ENCODE measurements at regions not wholly inside any gene's neighbourhood (a gene's known extent, or its start where the extent isn't known, plus 50 kb on each side); places are given as distances from the start of the nearest gene placed in this dataset.

DNA sequence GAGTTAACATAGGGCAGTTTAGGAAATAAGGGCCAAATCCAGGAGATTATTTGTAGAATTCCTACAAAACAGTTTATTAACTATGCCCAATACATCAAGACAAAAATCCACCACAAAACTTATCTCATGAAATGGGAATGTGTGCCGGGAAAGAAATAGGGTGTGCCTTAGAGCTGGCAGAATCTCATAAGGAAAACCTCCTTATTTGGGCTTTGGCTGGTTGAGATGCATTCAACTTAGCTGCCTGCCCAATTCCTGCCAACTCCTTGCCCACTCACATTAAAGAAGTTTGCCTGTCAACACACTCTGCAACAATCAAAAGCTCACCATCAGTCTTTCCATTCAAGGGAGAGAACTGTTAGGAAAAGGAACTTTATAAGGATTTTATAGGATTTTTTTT is 500.6 kb downstream of the SATB2 start:
- TF ChIP-seq, protein P1, sequence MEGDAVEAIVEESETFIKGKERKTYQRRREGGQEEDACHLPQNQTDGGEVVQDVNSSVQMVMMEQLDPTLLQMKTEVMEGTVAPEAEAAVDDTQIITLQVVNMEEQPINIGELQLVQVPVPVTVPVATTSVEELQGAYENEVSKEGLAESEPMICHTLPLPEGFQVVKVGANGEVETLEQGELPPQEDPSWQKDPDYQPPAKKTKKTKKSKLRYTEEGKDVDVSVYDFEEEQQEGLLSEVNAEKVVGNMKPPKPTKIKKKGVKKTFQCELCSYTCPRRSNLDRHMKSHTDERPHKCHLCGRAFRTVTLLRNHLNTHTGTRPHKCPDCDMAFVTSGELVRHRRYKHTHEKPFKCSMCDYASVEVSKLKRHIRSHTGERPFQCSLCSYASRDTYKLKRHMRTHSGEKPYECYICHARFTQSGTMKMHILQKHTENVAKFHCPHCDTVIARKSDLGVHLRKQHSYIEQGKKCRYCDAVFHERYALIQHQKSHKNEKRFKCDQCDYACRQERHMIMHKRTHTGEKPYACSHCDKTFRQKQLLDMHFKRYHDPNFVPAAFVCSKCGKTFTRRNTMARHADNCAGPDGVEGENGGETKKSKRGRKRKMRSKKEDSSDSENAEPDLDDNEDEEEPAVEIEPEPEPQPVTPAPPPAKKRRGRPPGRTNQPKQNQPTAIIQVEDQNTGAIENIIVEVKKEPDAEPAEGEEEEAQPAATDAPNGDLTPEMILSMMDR (IDR thresholded peaks at IDR 0.05; ENCODE audit: low read depth, low read length, missing input control) = no peak
- TF ChIP-seq, protein P2, sequence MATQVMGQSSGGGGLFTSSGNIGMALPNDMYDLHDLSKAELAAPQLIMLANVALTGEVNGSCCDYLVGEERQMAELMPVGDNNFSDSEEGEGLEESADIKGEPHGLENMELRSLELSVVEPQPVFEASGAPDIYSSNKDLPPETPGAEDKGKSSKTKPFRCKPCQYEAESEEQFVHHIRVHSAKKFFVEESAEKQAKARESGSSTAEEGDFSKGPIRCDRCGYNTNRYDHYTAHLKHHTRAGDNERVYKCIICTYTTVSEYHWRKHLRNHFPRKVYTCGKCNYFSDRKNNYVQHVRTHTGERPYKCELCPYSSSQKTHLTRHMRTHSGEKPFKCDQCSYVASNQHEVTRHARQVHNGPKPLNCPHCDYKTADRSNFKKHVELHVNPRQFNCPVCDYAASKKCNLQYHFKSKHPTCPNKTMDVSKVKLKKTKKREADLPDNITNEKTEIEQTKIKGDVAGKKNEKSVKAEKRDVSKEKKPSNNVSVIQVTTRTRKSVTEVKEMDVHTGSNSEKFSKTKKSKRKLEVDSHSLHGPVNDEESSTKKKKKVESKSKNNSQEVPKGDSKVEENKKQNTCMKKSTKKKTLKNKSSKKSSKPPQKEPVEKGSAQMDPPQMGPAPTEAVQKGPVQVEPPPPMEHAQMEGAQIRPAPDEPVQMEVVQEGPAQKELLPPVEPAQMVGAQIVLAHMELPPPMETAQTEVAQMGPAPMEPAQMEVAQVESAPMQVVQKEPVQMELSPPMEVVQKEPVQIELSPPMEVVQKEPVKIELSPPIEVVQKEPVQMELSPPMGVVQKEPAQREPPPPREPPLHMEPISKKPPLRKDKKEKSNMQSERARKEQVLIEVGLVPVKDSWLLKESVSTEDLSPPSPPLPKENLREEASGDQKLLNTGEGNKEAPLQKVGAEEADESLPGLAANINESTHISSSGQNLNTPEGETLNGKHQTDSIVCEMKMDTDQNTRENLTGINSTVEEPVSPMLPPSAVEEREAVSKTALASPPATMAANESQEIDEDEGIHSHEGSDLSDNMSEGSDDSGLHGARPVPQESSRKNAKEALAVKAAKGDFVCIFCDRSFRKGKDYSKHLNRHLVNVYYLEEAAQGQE (IDR thresholded peaks at IDR 0.05) = no peak
- TF ChIP-seq TAF1 (conservative IDR thresholded peaks at IDR 0.05) (no peak), SP1 (IDR thresholded peaks at IDR 0.05) (no peak), RAD21 (IDR thresholded peaks at IDR 0.05) (no peak), RXRA (IDR thresholded peaks at IDR 0.05) (no peak)
- TF ChIP-seq, protein P3, sequence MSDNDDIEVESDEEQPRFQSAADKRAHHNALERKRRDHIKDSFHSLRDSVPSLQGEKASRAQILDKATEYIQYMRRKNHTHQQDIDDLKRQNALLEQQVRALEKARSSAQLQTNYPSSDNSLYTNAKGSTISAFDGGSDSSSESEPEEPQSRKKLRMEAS (IDR thresholded peaks at IDR 0.05) = no peak
- TF ChIP-seq, protein P4, sequence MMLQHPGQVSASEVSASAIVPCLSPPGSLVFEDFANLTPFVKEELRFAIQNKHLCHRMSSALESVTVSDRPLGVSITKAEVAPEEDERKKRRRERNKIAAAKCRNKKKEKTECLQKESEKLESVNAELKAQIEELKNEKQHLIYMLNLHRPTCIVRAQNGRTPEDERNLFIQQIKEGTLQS (IDR thresholded peaks at IDR 0.05) = no peak

All from liver (tissue), 3 donors.